ENCODE measurements at regions not wholly inside any gene's neighbourhood (a gene's known extent, or its start where the extent isn't known, plus 50 kb on each side); places are given as distances from the start of the nearest gene placed in this dataset.

DNA sequence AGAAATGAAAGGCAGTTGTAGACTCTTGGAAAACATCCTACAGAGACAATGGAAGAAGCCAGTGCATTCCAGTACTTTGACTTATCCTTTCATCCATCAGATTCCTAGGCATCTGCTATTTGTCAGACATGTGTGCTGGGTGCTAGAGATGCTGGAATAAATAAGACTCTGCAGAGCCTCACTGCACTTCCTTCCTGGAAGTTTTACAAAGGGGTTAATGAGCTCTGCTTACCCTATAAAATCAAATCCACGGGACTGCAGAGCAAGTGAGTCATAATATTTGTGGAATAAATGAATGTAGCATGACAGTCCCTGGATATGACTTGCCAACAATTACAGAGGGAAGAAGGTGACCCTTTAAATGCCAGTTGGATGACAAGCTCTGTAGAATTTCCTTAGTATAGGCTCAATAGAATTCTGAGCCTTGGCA lies 52.7 kb upstream of the NPAS2 start:
- no peak overlapping the region for H3K27ac ChIP-seq (ENCODE audit: low read length)
- no peaks in the 10 kb centered on the region for H3K36me3 ChIP-seq (replicated peaks; ENCODE audit: insufficient read depth, low read length)
- H3K4me1 ChIP-seq (ENCODE audit: low read length), result no peaks in the 10 kb centered on the region
- no peaks in the 10 kb centered on the region for H3K27me3 ChIP-seq (replicated peaks; ENCODE audit: insufficient read depth, low read length)
- DNase-seq, result no peak
- H3K4me3 ChIP-seq (ENCODE audit: low read length), result no peak overlapping the region
- no peak overlapping the region for H3K9ac ChIP-seq (ENCODE audit: low read length)
- no peaks in the 10 kb centered on the region for H3F3A ChIP-seq (ENCODE audit: insufficient read depth, low read length)
- H3K79me2 ChIP-seq (ENCODE audit: low read length), result no peaks in the 10 kb centered on the region
- no peak overlapping the region for H2AFZ ChIP-seq (ENCODE audit: low read length)
- H3K4me2 ChIP-seq (ENCODE audit: low read depth, low read length), result no peak overlapping the region
- no peaks in the 10 kb centered on the region for H4K20me1 ChIP-seq (ENCODE audit: insufficient read depth, low read length)
- H3K9me2 ChIP-seq (replicated peaks; ENCODE audit: insufficient read depth, low read length), result no peaks in the 10 kb centered on the region
- no peaks in the 10 kb centered on the region for H3K9me3 ChIP-seq (replicated peaks; ENCODE audit: insufficient read depth, low read length)
- TF ChIP-seq EZH2phosphoT487 (IDR thresholded peaks at IDR 0.05; ENCODE audit: low read length), result no peak

DNA sequence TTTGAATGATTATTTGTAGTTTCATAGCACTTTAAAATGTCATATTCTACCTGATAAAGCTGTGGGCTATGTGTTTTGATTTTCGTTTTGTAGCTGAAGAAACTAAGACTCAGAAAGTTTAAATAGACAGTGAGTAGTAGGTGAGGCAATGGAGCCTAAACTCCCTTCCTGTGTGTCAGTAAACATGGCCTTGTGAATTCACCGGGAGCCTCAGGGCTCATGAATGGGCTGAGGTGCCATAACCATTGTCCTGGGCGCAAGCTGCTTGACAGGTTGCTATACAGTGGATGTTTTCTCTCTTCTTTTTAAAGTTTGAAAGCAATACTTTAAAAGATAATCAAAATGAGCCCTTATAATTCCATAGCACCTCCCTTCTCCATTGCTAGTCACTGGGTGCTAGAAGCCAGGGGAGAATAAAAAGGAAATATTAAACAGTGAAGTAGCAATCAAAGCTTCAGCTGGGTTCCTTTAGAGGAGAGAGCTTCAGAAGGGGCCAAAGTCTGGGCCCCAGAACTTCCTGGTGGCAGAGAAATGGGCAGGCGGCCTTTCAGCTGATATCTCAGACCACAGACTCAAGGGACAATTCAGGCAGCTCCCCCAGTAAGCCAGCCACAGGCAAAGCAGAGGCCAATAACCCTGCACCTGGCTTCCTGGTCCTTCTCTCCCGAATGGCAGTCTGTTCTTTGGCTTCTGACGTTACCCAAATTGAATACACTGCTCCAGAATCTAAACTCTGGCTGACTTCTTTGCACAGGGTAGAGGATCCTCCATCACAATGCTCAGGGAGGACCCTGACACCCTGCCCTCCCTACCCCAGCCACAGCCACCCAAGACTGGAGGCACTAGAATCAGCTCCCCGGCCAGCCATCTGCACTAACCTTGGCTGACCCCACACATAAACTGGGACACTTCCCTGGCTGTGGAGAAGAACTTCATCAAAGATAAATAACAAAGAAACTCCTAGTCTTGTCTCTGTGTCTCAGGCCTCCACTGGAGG lies 51.8 kb upstream of the NPAS2 start:
- no peaks in the 10 kb centered on the region for H3K9me3 ChIP-seq (replicated peaks; ENCODE audit: insufficient read depth, low read length)
- H2AFZ ChIP-seq (ENCODE audit: low read length), result no peak overlapping the region

More for the DNA sequence above, 51.8 kb upstream of the NPAS2 start:
- no peak for DNase-seq
- no peaks in the 10 kb centered on the region for H3K27me3 ChIP-seq (replicated peaks; ENCODE audit: insufficient read depth, low read length)
- no peaks in the 10 kb centered on the region for H3K4me1 ChIP-seq (ENCODE audit: low read length)
- H3K79me2 ChIP-seq (ENCODE audit: low read length), result no peaks in the 10 kb centered on the region
- no peak overlapping the region for H3K4me2 ChIP-seq (ENCODE audit: low read depth, low read length)
- H3K9me2 ChIP-seq (replicated peaks; ENCODE audit: insufficient read depth, low read length), result no peaks in the 10 kb centered on the region
- H3K27ac ChIP-seq (ENCODE audit: low read length), result no peak overlapping the region
- no peak overlapping the region for H3K4me3 ChIP-seq (ENCODE audit: low read length)
- no peaks in the 10 kb centered on the region for H3K36me3 ChIP-seq (replicated peaks; ENCODE audit: insufficient read depth, low read length)
- H3F3A ChIP-seq (ENCODE audit: insufficient read depth, low read length), result no peaks in the 10 kb centered on the region
- TF ChIP-seq EZH2phosphoT487 (IDR thresholded peaks at IDR 0.05; ENCODE audit: low read length) (no peak), EZH2 (optimal IDR thresholded peaks at IDR 0.05; ENCODE audit: low read depth, low read length) (no peak), CTCF (IDR thresholded peaks at IDR 0.05; ENCODE audit: low read length) (no peak)
- no peaks in the 10 kb centered on the region for H4K20me1 ChIP-seq (ENCODE audit: insufficient read depth, low read length)
- H3K9ac ChIP-seq (ENCODE audit: low read length), result no peak overlapping the region

Data from MM.1S (cell line).